ENCODE measurements at regions not wholly inside any gene's neighbourhood (a gene's known extent, or its start where the extent isn't known, plus 50 kb on each side); places are given as distances from the start of the nearest gene placed in this dataset.
"Not testable (repeated sequence)": the region's sequence is repeated elsewhere in the genome, so short reads cannot be mapped to it uniquely, and the experiment has no call there.

DNA sequence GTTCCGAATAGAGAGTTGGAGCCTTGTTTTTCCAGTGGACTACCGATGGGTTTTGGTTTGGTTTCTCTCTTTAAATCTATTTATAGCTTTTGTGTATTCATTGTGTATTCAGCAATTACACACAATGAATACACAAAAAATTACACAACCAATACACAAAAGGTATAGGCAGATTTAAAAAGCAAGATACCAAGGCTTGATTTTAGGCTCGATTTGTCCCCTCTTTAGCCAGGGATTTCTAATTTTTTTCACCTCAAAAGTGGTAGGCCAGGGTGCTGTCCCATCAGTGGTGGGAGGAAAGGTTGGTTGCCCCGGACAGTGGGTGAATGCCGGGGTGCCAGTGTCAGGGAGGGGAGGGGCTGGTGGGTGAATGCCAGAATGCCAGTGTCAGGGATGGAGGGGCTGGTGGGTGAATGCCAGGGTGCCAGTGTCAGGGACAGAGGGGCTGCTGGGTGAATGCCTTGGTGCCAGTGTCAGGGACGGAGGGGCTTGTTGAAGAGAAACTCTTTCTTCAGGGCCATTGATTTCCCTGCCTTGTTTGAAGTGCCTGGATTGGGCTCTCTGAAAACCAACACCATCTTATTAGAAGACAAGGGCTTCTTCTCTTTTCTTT lies 186.2 kb downstream of the GOLGA6L6 start:
- Histone ChIP-seq H3K4me2 (ENCODE audit: low read length) (no peak overlapping the region), H3K9me3 (ENCODE audit: insufficient read depth, low read depth, low read length) (peaks cover 66% of the 10 kb centered on the region)

DNA sequence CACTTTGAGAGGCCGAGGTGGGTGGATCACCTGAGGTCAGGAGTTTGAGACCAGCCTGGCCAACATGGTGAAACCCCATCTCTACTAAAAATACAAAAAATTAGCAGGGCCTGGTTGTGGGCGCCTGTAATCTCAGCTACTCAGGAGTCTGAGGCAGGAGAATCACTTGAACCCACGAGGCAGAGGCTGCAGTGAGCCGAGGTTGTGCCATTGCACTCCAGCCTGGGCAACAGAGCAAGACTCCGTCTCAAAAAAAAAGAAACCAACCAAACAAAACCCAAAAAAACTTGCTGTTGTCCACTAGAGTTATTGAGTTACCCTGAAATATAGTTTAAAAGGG lies 186.7 kb downstream of the GOLGA6L6 start:
- not testable (repeated sequence) for H4K20me1 ChIP-seq (ENCODE audit: insufficient read depth, low read length); H3K36me3 Mint-ChIP-seq (ENCODE audit: low read depth, unreplicated experiment)
- peaks cover 70% of the 10 kb centered on the region for H3K9me3 ChIP-seq (ENCODE audit: insufficient read depth, low read depth, low read length)

More for the DNA sequence above, 186.2 kb downstream of the GOLGA6L6 start:
- no peak overlapping the region for H3K4me3 ChIP-seq (ENCODE audit: insufficient read depth, low read depth, low read length)
- no peaks in the 10 kb centered on the region for H3K79me2 ChIP-seq (ENCODE audit: insufficient read depth, low read length)
- H3K27me3 Mint-ChIP-seq (ENCODE audit: low read depth, unreplicated experiment), result no peaks in the 10 kb centered on the region
- peaks cover 21% of the 10 kb centered on the region for H3K9me3 Mint-ChIP-seq (ENCODE audit: unreplicated experiment)
- no peaks in the 10 kb centered on the region for H3K27me3 ChIP-seq (ENCODE audit: insufficient read depth, low read length)
- H3K27ac ChIP-seq (ENCODE audit: low read depth, low read length), result no peak overlapping the region
- H2AFZ ChIP-seq (ENCODE audit: low read depth, low read length), result no peak overlapping the region
- H4K20me1 ChIP-seq (ENCODE audit: insufficient read depth, low read length), result no peaks in the 10 kb centered on the region
- FAIRE-seq, result no peak
- H3K36me3 Mint-ChIP-seq (ENCODE audit: low read depth, unreplicated experiment), result no peaks in the 10 kb centered on the region
- H3K4me1 Mint-ChIP-seq (ENCODE audit: low read depth, unreplicated experiment), result no peaks in the 10 kb centered on the region
- no peak overlapping the region for H3K27ac Mint-ChIP-seq (ENCODE audit: unreplicated experiment)
- no peak for TF ChIP-seq EZH2 (IDR thresholded peaks at IDR 0.05; ENCODE audit: insufficient read depth, low read length)
- TF ChIP-seq, protein P1, sequence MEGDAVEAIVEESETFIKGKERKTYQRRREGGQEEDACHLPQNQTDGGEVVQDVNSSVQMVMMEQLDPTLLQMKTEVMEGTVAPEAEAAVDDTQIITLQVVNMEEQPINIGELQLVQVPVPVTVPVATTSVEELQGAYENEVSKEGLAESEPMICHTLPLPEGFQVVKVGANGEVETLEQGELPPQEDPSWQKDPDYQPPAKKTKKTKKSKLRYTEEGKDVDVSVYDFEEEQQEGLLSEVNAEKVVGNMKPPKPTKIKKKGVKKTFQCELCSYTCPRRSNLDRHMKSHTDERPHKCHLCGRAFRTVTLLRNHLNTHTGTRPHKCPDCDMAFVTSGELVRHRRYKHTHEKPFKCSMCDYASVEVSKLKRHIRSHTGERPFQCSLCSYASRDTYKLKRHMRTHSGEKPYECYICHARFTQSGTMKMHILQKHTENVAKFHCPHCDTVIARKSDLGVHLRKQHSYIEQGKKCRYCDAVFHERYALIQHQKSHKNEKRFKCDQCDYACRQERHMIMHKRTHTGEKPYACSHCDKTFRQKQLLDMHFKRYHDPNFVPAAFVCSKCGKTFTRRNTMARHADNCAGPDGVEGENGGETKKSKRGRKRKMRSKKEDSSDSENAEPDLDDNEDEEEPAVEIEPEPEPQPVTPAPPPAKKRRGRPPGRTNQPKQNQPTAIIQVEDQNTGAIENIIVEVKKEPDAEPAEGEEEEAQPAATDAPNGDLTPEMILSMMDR (IDR thresholded peaks at IDR 0.05; ENCODE audit: insufficient read depth, low read depth, low read length), result no peak
- no peaks in the 10 kb centered on the region for H3K4me1 ChIP-seq (ENCODE audit: insufficient read depth, low read length)
- H3K9ac ChIP-seq (ENCODE audit: low read length), result no peak overlapping the region
- DNase-seq (ENCODE audit: low read depth), result no peak
- H3K4me3 Mint-ChIP-seq (ENCODE audit: unreplicated experiment), result no peak overlapping the region
- H3K36me3 ChIP-seq (ENCODE audit: insufficient read depth, low read length), result no peaks in the 10 kb centered on the region

DNA sequence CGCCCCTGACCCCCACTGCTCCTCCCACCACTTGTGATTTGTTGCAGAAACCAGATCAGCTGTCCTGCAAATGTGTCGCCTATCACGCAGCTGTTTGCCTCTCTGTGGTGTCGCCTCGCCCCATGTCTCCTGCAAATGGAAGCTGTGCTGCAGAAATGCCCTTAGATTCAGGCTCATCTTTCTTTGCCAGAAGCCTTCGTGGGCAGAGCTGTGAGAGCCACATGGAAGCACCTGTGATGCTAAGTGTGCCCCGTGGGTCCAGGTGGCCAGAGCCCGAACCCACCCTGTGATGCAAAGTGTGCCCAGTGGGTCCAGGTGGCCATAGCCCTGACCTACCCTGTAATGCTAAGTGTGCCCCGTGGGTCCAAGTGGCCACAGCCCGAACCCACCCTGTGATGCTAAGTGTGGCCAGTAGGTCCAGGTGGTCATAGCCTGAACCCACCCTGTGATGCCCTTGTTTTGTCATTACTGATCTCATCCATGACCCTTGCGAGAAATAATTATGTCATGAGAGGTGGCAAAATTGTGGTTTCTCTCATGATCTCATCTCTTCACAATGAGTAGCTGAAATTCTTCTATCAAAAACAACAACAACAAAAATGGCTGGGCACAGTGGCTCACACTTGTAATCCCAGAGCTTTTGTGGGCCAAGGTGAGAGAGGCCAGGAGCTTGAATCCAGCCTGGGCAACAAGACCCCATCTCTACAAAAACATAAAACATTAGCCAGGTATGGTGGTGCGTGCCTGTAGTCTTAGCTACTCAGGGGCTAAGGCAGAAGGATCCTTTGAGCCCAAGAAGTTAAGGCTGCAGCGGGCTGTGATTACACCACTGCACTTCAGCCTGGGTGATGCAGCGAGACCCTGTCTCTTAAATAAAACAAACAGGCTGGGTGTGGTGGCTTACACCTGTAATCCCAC lies 187.4 kb downstream of the GOLGA6L6 start:
- Mint-ChIP-seq H3K27ac (ENCODE audit: unreplicated experiment) (no peak overlapping the region), H3K27me3 (ENCODE audit: low read depth, unreplicated experiment) (no peaks in the 10 kb centered on the region), H3K4me1 (ENCODE audit: low read depth, unreplicated experiment) (no peaks in the 10 kb centered on the region), H3K36me3 (ENCODE audit: low read depth, unreplicated experiment) (no peaks in the 10 kb centered on the region), H3K4me3 (ENCODE audit: unreplicated experiment) (no peak overlapping the region), H3K9me3 (ENCODE audit: unreplicated experiment) (peaks cover 30% of the 10 kb centered on the region)
- DNase-seq (ENCODE audit: low read depth), result no peak
- H3K4me2 ChIP-seq (ENCODE audit: low read length), result no peak overlapping the region
- H4K20me1 ChIP-seq (ENCODE audit: insufficient read depth, low read length), result no peaks in the 10 kb centered on the region
- H3K36me3 ChIP-seq (ENCODE audit: insufficient read depth, low read length), result no peaks in the 10 kb centered on the region
- H3K79me2 ChIP-seq (ENCODE audit: insufficient read depth, low read length), result no peaks in the 10 kb centered on the region
- no peak overlapping the region for H3K27ac ChIP-seq (ENCODE audit: low read depth, low read length)
- no peak overlapping the region for H2AFZ ChIP-seq (ENCODE audit: low read depth, low read length)
- TF ChIP-seq, protein P1 (IDR thresholded peaks at IDR 0.05; ENCODE audit: insufficient read depth, low read depth, low read length), result no peak
- TF ChIP-seq EZH2 (IDR thresholded peaks at IDR 0.05; ENCODE audit: insufficient read depth, low read length), result no peak
- no peak overlapping the region for H3K9ac ChIP-seq (ENCODE audit: low read length)
- no peaks in the 10 kb centered on the region for H3K27me3 ChIP-seq (ENCODE audit: insufficient read depth, low read length)
- FAIRE-seq, result no peak
- H3K9me3 ChIP-seq (ENCODE audit: insufficient read depth, low read depth, low read length), result peaks cover 76% of the 10 kb centered on the region
- no peak overlapping the region for H3K4me3 ChIP-seq (ENCODE audit: insufficient read depth, low read depth, low read length)
- H3K4me1 ChIP-seq (ENCODE audit: insufficient read depth, low read length), result no peaks in the 10 kb centered on the region

More for the DNA sequence above, 186.7 kb downstream of the GOLGA6L6 start:
- H3K36me3 ChIP-seq (ENCODE audit: insufficient read depth, low read length); H3K27me3 ChIP-seq (ENCODE audit: insufficient read depth, low read length); H3K4me3 Mint-ChIP-seq (ENCODE audit: unreplicated experiment); H3K4me1 Mint-ChIP-seq (ENCODE audit: low read depth, unreplicated experiment); H3K4me2 ChIP-seq (ENCODE audit: low read length); H3K27ac ChIP-seq (ENCODE audit: low read depth, low read length); FAIRE-seq; H3K79me2 ChIP-seq (ENCODE audit: insufficient read depth, low read length); H3K4me1 ChIP-seq (ENCODE audit: insufficient read depth, low read length); H2AFZ ChIP-seq (ENCODE audit: low read depth, low read length); H3K27ac Mint-ChIP-seq (ENCODE audit: unreplicated experiment); H3K9ac ChIP-seq (ENCODE audit: low read length); H3K4me3 ChIP-seq (ENCODE audit: insufficient read depth, low read depth, low read length); H3K27me3 Mint-ChIP-seq (ENCODE audit: low read depth, unreplicated experiment); DNase-seq (ENCODE audit: low read depth): not testable (repeated sequence)
- H3K9me3 Mint-ChIP-seq (ENCODE audit: unreplicated experiment), result peaks cover 26% of the 10 kb centered on the region
